ENCODE measurements at regions not wholly inside any gene's neighbourhood (a gene's known extent, or its start where the extent isn't known, plus 50 kb on each side); places are given as distances from the start of the nearest gene placed in this dataset.
A peak's percentile ranks its signal among the peaks of the same experiment; 100 is the strongest.

DNA sequence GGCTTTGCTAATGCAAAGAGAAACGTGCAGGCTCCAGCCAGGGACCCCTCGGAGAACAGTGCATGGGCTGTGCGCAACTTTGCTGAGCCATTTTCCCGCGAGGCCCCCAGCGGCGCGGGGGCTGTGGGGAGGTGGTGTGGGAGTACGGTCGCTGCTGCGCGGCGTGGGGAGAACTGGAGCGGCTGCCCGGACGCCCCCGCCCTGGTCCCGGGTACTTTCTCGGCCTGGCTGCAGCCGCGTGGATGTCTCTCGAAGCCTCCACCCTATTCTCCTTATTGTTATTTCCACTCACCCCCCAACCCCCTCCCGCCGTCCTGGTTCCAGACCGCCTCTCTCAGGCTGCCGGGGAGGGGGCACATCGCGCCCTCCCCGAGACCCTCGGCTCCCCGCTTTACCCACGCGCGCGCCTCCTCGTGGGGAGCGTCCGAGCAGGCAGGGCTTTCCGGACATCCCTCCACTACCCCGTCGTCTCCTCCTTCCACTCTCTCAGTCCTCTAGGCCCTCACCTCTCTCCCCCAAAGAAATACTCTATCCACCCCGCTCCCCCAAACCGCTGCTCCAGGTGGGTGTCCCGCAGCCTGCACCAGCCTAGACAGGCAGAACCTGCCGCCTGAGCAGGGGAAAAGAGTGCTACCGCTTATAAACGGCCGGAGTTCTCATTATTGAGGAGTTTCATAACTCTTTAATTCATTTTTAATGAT, 68.6 kb upstream of the TBCA start:
- peak overlapping the region; percentile 85 for H3K4me3 Mint-ChIP-seq
- intact Hi-C loops (cut with micrococcal nuclease) = no loop called here
- H3K36me3 Mint-ChIP-seq = no peaks in the 10 kb centered on the region
- peaks cover 12 to 15% of the 10 kb centered on the region in 2 donors for H3K4me1 Mint-ChIP-seq
- peak in 2 of 3 donors; percentile 40 to 57 for ATAC-seq
- no peaks in the 10 kb centered on the region for H3K9me3 Mint-ChIP-seq
- Histone ChIP-seq H3K4me3 (ENCODE audit: low read length) (peak overlapping the region; percentile 22), H3K4me1 (ENCODE audit: control insufficient read depth, insufficient read depth, low read length) (peaks cover 13% of the 10 kb centered on the region), H3K27me3 (ENCODE audit: control insufficient read depth, insufficient read depth, low read length) (peaks cover 12% of the 10 kb centered on the region), H3K27ac (ENCODE audit: low read length) (no peak overlapping the region), H3K9me3 (ENCODE audit: control insufficient read depth, insufficient read depth, low read length) (no peaks in the 10 kb centered on the region), H3K36me3 (ENCODE audit: control insufficient read depth, insufficient read depth, low read length) (no peaks in the 10 kb centered on the region)
- peaks cover 56 to 61% of the 10 kb centered on the region in 2 donors for H3K27me3 Mint-ChIP-seq (ENCODE audit: low read depth in 2 of 2)
- peak in 1 of 2 donors; percentile 10 for DNase-seq
- 2% methylated on average over 44 of the region's 48 CpGs for WGBS (ENCODE audit: insufficient coverage)
- H3K27ac Mint-ChIP-seq = no peak overlapping the region
- TF ChIP-seq, protein P1, sequence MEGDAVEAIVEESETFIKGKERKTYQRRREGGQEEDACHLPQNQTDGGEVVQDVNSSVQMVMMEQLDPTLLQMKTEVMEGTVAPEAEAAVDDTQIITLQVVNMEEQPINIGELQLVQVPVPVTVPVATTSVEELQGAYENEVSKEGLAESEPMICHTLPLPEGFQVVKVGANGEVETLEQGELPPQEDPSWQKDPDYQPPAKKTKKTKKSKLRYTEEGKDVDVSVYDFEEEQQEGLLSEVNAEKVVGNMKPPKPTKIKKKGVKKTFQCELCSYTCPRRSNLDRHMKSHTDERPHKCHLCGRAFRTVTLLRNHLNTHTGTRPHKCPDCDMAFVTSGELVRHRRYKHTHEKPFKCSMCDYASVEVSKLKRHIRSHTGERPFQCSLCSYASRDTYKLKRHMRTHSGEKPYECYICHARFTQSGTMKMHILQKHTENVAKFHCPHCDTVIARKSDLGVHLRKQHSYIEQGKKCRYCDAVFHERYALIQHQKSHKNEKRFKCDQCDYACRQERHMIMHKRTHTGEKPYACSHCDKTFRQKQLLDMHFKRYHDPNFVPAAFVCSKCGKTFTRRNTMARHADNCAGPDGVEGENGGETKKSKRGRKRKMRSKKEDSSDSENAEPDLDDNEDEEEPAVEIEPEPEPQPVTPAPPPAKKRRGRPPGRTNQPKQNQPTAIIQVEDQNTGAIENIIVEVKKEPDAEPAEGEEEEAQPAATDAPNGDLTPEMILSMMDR (IDR thresholded peaks at IDR 0.05) = no peak

DNA sequence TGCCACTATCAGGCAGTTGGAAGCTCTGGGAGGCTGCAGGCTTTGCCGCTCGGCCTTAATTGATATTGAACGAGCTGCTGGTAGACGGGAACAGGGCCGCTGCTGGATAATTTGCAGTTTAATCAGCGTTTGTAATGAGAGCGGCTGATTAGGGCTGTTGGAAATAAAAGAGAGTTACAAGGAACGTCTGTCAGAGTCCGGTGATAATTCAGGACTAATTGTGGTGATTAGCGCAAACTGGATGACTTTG, 68.2 kb upstream of the TBCA start:
- 7% methylated on average over 10 of the region's 10 CpGs for WGBS (ENCODE audit: insufficient coverage)
- Mint-ChIP-seq H3K36me3 (no peaks in the 10 kb centered on the region), H3K4me3 (peak overlapping the region; percentile 70), H3K4me1 (peaks cover 12 to 15% of the 10 kb centered on the region in 2 donors), H3K27me3 (ENCODE audit: low read depth in 2 of 2) (peaks cover 52 to 66% of the 10 kb centered on the region in 2 donors), H3K27ac (no peak overlapping the region), H3K9me3 (no peaks in the 10 kb centered on the region)
- intact Hi-C loops (cut with micrococcal nuclease) = no loop called here
- no peaks in the 10 kb centered on the region for H3K9me3 ChIP-seq (ENCODE audit: control insufficient read depth, insufficient read depth, low read length)
- no peaks in the 10 kb centered on the region for H3K36me3 ChIP-seq (ENCODE audit: control insufficient read depth, insufficient read depth, low read length)
- peaks cover 13% of the 10 kb centered on the region for H3K4me1 ChIP-seq (ENCODE audit: control insufficient read depth, insufficient read depth, low read length)
- H3K27me3 ChIP-seq (ENCODE audit: control insufficient read depth, insufficient read depth, low read length) = peaks cover 12% of the 10 kb centered on the region
- H3K4me3 ChIP-seq (ENCODE audit: low read length) = peak overlapping the region; percentile 22
- TF ChIP-seq, protein P1 (IDR thresholded peaks at IDR 0.05) = no peak
- no peak for DNase-seq
- peak in 1 of 3 donors; percentile 18 for ATAC-seq
- H3K27ac ChIP-seq (ENCODE audit: low read length) = no peak overlapping the region

DNA sequence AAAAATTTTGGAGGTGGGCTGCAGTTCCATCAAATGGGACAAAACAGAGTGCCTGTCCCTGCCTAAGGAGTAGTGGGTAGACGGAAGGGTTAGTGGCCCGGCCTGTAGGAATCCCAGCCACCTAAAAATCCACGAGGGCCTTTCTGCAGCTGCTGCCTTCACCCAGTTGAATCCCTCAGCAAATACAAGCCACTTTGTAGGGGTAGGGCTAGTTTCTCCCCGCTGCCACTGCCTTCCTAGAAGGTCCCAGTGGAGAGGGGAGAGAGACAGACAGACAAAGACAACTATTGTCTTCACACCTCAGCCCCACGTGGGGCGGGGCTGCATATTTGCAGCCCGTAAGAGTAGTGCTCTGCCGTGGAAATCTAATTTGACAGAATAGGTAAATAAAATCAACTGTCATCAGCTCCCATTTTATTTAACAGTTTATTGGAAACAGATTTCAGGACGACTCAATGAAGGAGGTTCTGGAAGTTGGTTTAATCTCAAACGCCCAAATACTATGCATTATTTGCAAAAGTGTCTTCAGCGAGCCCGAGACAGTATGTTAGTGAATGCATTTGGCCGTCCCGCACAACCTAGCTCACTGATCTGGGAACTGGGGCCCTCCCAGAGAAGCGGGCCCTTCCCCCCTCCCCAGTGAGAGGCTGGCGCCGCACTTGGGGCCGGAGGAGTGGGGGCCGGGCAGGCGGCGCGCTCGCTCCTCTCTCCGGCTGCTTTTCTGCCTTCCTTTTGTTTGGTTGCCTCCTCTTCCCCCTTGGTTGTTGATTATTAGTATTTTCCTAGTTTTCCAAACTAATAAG, 67.6 kb upstream of the TBCA start:
- TF ChIP-seq, protein P1 (IDR thresholded peaks at IDR 0.05) = no peak
- H3K4me1 Mint-ChIP-seq = peaks cover 12 to 15% of the 10 kb centered on the region in 2 donors
- Histone ChIP-seq H3K4me3 (ENCODE audit: low read length) (no peak overlapping the region), H3K4me1 (ENCODE audit: control insufficient read depth, insufficient read depth, low read length) (peaks cover 13% of the 10 kb centered on the region), H3K36me3 (ENCODE audit: control insufficient read depth, insufficient read depth, low read length) (no peaks in the 10 kb centered on the region), H3K9me3 (ENCODE audit: control insufficient read depth, insufficient read depth, low read length) (no peaks in the 10 kb centered on the region), H3K27me3 (ENCODE audit: control insufficient read depth, insufficient read depth, low read length) (peaks cover 12% of the 10 kb centered on the region), H3K27ac (ENCODE audit: low read length) (no peak overlapping the region)
- H3K27ac Mint-ChIP-seq = no peak overlapping the region
- intact Hi-C loops (cut with micrococcal nuclease) = no loop called here
- peak overlapping the region; percentile 70 for H3K4me3 Mint-ChIP-seq
- ATAC-seq (peak in 1 of 3 donors; percentile 38), DNase-seq (no peak)
- 48% methylated on average over 22 of the region's 24 CpGs for WGBS (ENCODE audit: insufficient coverage)
- H3K9me3 Mint-ChIP-seq = no peaks in the 10 kb centered on the region
- H3K27me3 Mint-ChIP-seq (ENCODE audit: low read depth in 2 of 2) = peaks cover 51 to 71% of the 10 kb centered on the region in 2 donors
- no peaks in the 10 kb centered on the region for H3K36me3 Mint-ChIP-seq

All from natural killer cell (primary cell).